Vagina (tissue), 2 donors: ENCODE measurements at regions not wholly inside any gene's neighbourhood (a gene's known extent, or its start where the extent isn't known, plus 50 kb on each side); places are given as distances from the start of the nearest gene placed in this dataset.

Source experiments
- DNase-seq, 2 donors: peaks; one replicate each; pipeline ENCODE4 v3.0.0-alpha.2; 2017; ENCODE audit errors: extremely low spot score in 2 of 2
- H3K27ac ChIP-seq: fragments of 200-600 bp; sonication (generic); one replicate; pipeline ENCODE4 v1.5.1; 2019
- H3K27me3 ChIP-seq: fragments of 200-600 bp; sonication (generic); one replicate; pipeline ENCODE4 v1.5.1; 2019
- H3K36me3 ChIP-seq, 2 donors: fragments of 200-600 bp; sonication (generic); one replicate each; pipeline ENCODE4 v1.5.1; 2017 to 2019
- H3K4me1 ChIP-seq: fragments of 200-600 bp; sonication (generic); one replicate; pipeline ENCODE4 v1.5.1; 2019
- H3K4me3 ChIP-seq, 2 donors: fragments of 200-600 bp; sonication (generic); 1 replicate in 1 of 2; 2 replicates in 1 of 2; pipeline ENCODE4 v1.5.1; 2016 to 2019
- H3K9me3 ChIP-seq: fragments of 200-600 bp; sonication (generic); one replicate; pipeline ENCODE4 v1.5.1; 2019
- CTCF ChIP-seq, 3 experiments: fragments of 450-650 bp in 2 of 3; fragments of 200-600 bp in 1 of 3; sonication (generic) in 1 of 3; IDR thresholded peaks; one replicate each; pipeline ENCODE4 v1.5.1; 2017 to 2019; ENCODE audit warnings: antibody characterized with exemption in 3 of 3, mild to moderate bottlenecking in 2 of 3, moderate library complexity in 2 of 3
- POLR2A ChIP-seq, 2 donors: fragments of 450-650 bp; IDR thresholded peaks; one replicate each; pipeline ENCODE4 v1.6.1; 2017; ENCODE audit warnings: antibody characterized with exemption in 2 of 2, mild to moderate bottlenecking in 2 of 2, moderate library complexity in 2 of 2
- POLR2AphosphoS5 ChIP-seq, 2 donors: sonication (generic); formaldehyde crosslinking; IDR thresholded peaks; one replicate each; pipeline ENCODE4 v1.9.0; 2017; ENCODE audit warnings: antibody characterized with exemption in 2 of 2, mild to moderate bottlenecking in 2 of 2, low read depth in 1 of 2; ENCODE audit not compliant: insufficient read depth in 1 of 2
- intact Hi-C: fragments of 100-400 bp; cut with DNase I; formaldehyde crosslinking; loops from one replicate; pipeline ENCODE4 v1.15.1; 2023

GRCh38 chr4:124044330-124044729, 647.7 kb downstream of the SPRY1 start:
- no peak for DNase-seq
- TF ChIP-seq POLR2AphosphoS5 (IDR thresholded peaks at IDR 0.05; ENCODE audit: insufficient read depth in 1 of 2, low read depth in 1 of 2) (no peak), CTCF (IDR thresholded peaks at IDR 0.05) (no peak), POLR2A (IDR thresholded peaks at IDR 0.05) (no peak)
- Histone ChIP-seq H3K4me1 (no peaks in the 10 kb centered on the region), H3K4me3 (no peak overlapping the region), H3K27ac (no peak overlapping the region), H3K27me3 (no peaks in the 10 kb centered on the region), H3K36me3 (no peaks in the 10 kb centered on the region), H3K9me3 (no peaks in the 10 kb centered on the region)
- intact Hi-C loops: no loop called here

GRCh38 chr4:124044867-124045266, 648.3 kb downstream of the SPRY1 start:
- intact Hi-C loops: no loop called here
- no peak for DNase-seq
- H3K27ac ChIP-seq: no peak overlapping the region
- no peak overlapping the region for H3K4me3 ChIP-seq
- no peaks in the 10 kb centered on the region for H3K36me3 ChIP-seq
- no peaks in the 10 kb centered on the region for H3K9me3 ChIP-seq
- H3K4me1 ChIP-seq: no peaks in the 10 kb centered on the region
- no peak for TF ChIP-seq POLR2A (IDR thresholded peaks at IDR 0.05)
- no peak for TF ChIP-seq POLR2AphosphoS5 (IDR thresholded peaks at IDR 0.05; ENCODE audit: insufficient read depth in 1 of 2, low read depth in 1 of 2)
- TF ChIP-seq CTCF (IDR thresholded peaks at IDR 0.05): no peak
- H3K27me3 ChIP-seq: no peaks in the 10 kb centered on the region

GRCh38 chr4:124046190-124046589, 649.6 kb downstream of the SPRY1 start:
- Histone ChIP-seq H3K4me3 (no peak overlapping the region), H3K4me1 (no peaks in the 10 kb centered on the region), H3K27me3 (no peaks in the 10 kb centered on the region), H3K27ac (no peak overlapping the region), H3K9me3 (no peaks in the 10 kb centered on the region), H3K36me3 (no peaks in the 10 kb centered on the region)
- TF ChIP-seq CTCF (IDR thresholded peaks at IDR 0.05) (no peak), POLR2A (IDR thresholded peaks at IDR 0.05) (no peak), POLR2AphosphoS5 (IDR thresholded peaks at IDR 0.05; ENCODE audit: insufficient read depth in 1 of 2, low read depth in 1 of 2) (no peak)
- intact Hi-C loops: no loop called here
- no peak for DNase-seq

- TF ChIP-seq POLR2A (IDR thresholded peaks at IDR 0.05) (no peak), CTCF (IDR thresholded peaks at IDR 0.05) (no peak), POLR2AphosphoS5 (IDR thresholded peaks at IDR 0.05; ENCODE audit: insufficient read depth in 1 of 2, low read depth in 1 of 2) (no peak)
Measured at GRCh38 chr4:124053872-124054538, 657.4 kb downstream of the SPRY1 start.

GRCh38 chr4:124055336-124055735, 657.2 kb downstream of the ANKRD50 start:
- peaks cover 8% of the 10 kb centered on the region for H3K4me1 ChIP-seq
- no peak for DNase-seq
- intact Hi-C loops: no loop called here
- TF ChIP-seq POLR2A (IDR thresholded peaks at IDR 0.05): no peak
- no peak for TF ChIP-seq CTCF (IDR thresholded peaks at IDR 0.05)
- TF ChIP-seq POLR2AphosphoS5 (IDR thresholded peaks at IDR 0.05; ENCODE audit: insufficient read depth in 1 of 2, low read depth in 1 of 2): no peak
- no peak overlapping the region for H3K27ac ChIP-seq
- no peak overlapping the region for H3K4me3 ChIP-seq
- H3K27me3 ChIP-seq: no peaks in the 10 kb centered on the region
- no peaks in the 10 kb centered on the region for H3K36me3 ChIP-seq
- no peaks in the 10 kb centered on the region for H3K9me3 ChIP-seq

More at GRCh38 chr4:124053872-124054538, 657.4 kb downstream of the SPRY1 start:
- intact Hi-C loops: no loop called here
- no peak overlapping the region for H3K4me3 ChIP-seq
- no peak for DNase-seq
- no peaks in the 10 kb centered on the region for H3K36me3 ChIP-seq
- H3K27ac ChIP-seq: no peak overlapping the region
- H3K9me3 ChIP-seq: no peaks in the 10 kb centered on the region
- no peaks in the 10 kb centered on the region for H3K27me3 ChIP-seq
- no peaks in the 10 kb centered on the region for H3K4me1 ChIP-seq
